HL-60 (cell line): ENCODE measurements at regions not wholly inside any gene's neighbourhood (a gene's known extent, or its start where the extent isn't known, plus 50 kb on each side); places are given as distances from the start of the nearest gene placed in this dataset.
"Not testable (repeated sequence)": the region's sequence is repeated elsewhere in the genome, so short reads cannot be mapped to it uniquely, and the experiment has no call there.

Source experiments
- DNase-seq, 2 experiments: peaks; one replicate each; pipeline ENCODE4 v3.0.0-alpha.2; 2010 to 2020; ENCODE audit warnings: low read depth in 1 of 2, low spot score in 1 of 2
- H3K27ac ChIP-seq: fragments of 250-450 bp; sonication (Bioruptor Pico); replicated peaks from 2 replicates; pipeline ENCODE4 v1.5.1; 2020; ENCODE audit warnings: mild to moderate bottlenecking, moderate library complexity
- H3K27me3 ChIP-seq: fragments of 250-450 bp; sonication (Bioruptor Pico); 2 replicates; pipeline ENCODE4 v1.5.1; 2021; ENCODE audit warnings: mild to moderate bottlenecking, moderate library complexity; ENCODE audit not compliant: insufficient read depth, poor library complexity, severe bottlenecking
- H3K4me3 ChIP-seq: replicated peaks from 2 replicates; pipeline ENCODE4 v1.5.1; 2011; ENCODE audit warnings: mild to moderate bottlenecking, control low read depth, low read length; ENCODE audit not compliant: insufficient read depth
- GABPA ChIP-seq: IDR thresholded peaks from 2 replicates; pipeline ENCODE4 v1.6.1; 2012; ENCODE audit warnings: low read depth
- POLR2AphosphoS5 ChIP-seq: IDR thresholded peaks from 2 replicates; pipeline ENCODE4 v1.6.1; 2012; ENCODE audit warnings: low read depth
- SPI1 ChIP-seq: IDR thresholded peaks from 2 replicates; pipeline ENCODE4 v1.6.1; 2012; ENCODE audit warnings: low read depth, mild to moderate bottlenecking, borderline replicate concordance
- TF ChIP-seq, protein P1 (sequence below): IDR thresholded peaks from 2 replicates; pipeline ENCODE4 v1.6.1; 2012; ENCODE audit warnings: low read depth; ENCODE audit not compliant: insufficient replicate concordance
- TF ChIP-seq, protein P2 (sequence below): IDR thresholded peaks from one replicate; pipeline ENCODE4 v1.5.1; 2011; ENCODE audit warnings: low read length, control low read depth, inconsistent platforms; ENCODE audit not compliant: insufficient read depth

DNA sequence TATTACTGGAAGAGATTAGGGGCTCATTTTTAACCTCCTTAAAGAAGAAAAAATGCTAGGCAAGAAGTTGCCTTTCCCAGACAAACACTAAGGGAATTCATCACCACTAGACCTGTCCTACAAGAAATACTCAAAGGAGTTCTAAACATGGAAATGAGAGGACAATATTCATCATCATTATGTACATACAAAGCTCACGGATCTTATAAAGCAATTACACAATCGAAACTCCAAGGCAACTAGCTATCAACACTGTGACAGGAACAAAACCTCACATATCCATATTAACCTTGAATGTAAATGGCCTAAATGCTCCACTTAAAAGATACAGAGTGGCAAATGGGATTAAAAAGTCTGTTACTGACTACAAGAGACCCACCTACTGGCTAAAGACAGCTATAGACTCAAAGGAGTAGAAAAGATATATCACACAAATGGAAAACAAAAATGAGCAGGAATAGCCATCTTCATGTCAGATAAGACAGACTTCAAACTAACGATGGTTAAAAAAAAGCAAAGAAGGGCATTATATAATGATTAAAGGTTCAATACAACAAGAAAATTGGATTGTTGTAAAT lies 246.6 kb downstream of the ADRA2A start:
- Histone ChIP-seq H3K27ac (no peak overlapping the region), H3K27me3 (no peaks in the 10 kb centered on the region), H3K4me3 (no peak overlapping the region)
- DNase-seq, result no peak
- TF ChIP-seq, protein P1, sequence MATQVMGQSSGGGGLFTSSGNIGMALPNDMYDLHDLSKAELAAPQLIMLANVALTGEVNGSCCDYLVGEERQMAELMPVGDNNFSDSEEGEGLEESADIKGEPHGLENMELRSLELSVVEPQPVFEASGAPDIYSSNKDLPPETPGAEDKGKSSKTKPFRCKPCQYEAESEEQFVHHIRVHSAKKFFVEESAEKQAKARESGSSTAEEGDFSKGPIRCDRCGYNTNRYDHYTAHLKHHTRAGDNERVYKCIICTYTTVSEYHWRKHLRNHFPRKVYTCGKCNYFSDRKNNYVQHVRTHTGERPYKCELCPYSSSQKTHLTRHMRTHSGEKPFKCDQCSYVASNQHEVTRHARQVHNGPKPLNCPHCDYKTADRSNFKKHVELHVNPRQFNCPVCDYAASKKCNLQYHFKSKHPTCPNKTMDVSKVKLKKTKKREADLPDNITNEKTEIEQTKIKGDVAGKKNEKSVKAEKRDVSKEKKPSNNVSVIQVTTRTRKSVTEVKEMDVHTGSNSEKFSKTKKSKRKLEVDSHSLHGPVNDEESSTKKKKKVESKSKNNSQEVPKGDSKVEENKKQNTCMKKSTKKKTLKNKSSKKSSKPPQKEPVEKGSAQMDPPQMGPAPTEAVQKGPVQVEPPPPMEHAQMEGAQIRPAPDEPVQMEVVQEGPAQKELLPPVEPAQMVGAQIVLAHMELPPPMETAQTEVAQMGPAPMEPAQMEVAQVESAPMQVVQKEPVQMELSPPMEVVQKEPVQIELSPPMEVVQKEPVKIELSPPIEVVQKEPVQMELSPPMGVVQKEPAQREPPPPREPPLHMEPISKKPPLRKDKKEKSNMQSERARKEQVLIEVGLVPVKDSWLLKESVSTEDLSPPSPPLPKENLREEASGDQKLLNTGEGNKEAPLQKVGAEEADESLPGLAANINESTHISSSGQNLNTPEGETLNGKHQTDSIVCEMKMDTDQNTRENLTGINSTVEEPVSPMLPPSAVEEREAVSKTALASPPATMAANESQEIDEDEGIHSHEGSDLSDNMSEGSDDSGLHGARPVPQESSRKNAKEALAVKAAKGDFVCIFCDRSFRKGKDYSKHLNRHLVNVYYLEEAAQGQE, result no peak
- TF ChIP-seq POLR2AphosphoS5 (no peak), GABPA (no peak), SPI1 (no peak)
- TF ChIP-seq, protein P2, sequence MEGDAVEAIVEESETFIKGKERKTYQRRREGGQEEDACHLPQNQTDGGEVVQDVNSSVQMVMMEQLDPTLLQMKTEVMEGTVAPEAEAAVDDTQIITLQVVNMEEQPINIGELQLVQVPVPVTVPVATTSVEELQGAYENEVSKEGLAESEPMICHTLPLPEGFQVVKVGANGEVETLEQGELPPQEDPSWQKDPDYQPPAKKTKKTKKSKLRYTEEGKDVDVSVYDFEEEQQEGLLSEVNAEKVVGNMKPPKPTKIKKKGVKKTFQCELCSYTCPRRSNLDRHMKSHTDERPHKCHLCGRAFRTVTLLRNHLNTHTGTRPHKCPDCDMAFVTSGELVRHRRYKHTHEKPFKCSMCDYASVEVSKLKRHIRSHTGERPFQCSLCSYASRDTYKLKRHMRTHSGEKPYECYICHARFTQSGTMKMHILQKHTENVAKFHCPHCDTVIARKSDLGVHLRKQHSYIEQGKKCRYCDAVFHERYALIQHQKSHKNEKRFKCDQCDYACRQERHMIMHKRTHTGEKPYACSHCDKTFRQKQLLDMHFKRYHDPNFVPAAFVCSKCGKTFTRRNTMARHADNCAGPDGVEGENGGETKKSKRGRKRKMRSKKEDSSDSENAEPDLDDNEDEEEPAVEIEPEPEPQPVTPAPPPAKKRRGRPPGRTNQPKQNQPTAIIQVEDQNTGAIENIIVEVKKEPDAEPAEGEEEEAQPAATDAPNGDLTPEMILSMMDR, result no peak

DNA sequence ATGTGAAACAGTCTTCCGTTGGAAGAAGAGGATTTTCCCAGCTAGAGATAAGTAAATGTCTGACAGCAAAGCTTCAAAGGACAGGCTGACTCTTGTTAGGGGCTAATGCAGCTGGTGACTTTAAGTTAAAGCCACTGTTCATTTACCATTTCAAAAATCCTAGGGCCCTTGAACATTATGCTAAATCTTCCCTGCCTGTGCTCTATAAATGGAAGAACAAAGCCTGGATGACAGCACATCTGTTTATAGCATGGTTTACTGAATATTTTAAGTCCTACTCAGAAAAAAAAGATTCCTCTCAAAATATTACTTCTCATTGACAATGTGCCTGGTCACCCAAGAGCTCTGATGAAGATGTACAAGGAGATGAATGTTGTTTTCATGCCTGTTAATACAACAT lies 255.3 kb downstream of the ADRA2A start:
- H3K4me3 ChIP-seq, H3K27me3 ChIP-seq, H3K27ac ChIP-seq, DNase-seq: not testable (repeated sequence)

DNA sequence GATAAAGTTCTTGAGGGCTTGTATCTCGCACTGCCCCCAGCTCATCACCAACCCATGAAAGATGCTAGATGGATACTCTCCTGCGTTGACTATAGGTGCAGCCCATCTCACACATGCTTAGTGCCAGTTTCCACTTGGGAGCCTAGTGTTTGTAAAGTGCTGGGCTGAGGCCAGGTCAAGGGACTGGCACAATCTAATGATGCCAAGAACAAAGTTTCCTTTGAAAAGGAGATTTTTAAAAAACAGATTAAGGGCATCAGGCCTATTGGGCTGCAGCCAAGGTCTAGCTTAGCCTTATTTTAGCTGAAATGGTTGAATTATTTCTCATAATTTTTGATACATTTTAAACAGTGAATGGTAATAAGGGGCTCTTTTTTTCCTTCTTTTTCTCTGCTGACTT lies 259.0 kb downstream of the ADRA2A start:
- no peak overlapping the region for H3K4me3 ChIP-seq
- TF ChIP-seq POLR2AphosphoS5 (no peak), GABPA (no peak), SPI1 (no peak)
- TF ChIP-seq, protein P2, result no peak
- TF ChIP-seq, protein P1, result no peak
- no peak overlapping the region for H3K27ac ChIP-seq
- no peak for DNase-seq
- no peaks in the 10 kb centered on the region for H3K27me3 ChIP-seq

DNA sequence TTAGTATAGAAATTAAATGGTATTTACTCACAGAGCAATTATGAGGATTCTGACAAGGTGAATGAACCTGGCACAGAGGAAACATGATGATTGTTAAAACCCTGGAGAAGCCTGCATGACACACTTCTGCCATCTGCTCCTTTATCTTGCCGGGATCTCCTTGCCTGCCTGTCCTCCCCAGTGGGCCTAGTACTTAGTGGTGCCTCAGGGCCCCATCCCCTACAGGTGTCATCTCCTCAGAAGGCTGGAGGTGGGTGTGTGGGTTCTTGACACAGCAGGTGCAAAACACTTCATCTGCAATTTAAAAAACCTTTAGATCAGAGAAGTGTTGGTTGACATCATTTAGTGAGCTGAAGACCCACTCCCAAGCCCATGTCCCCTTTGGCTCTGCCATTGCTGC lies 261.2 kb downstream of the ADRA2A start:
- no peak for DNase-seq
- TF ChIP-seq POLR2AphosphoS5, result no peak
- TF ChIP-seq, protein P2, result no peak
- TF ChIP-seq SPI1, result no peak
- TF ChIP-seq GABPA, result no peak
- TF ChIP-seq, protein P1, result no peak
- Histone ChIP-seq H3K4me3 (no peak overlapping the region), H3K27me3 (no peaks in the 10 kb centered on the region), H3K27ac (no peak overlapping the region)
